ENCODE measurements at regions not wholly inside any gene's neighbourhood (a gene's known extent, or its start where the extent isn't known, plus 50 kb on each side); places are given as distances from the start of the nearest gene placed in this dataset.
"Not testable (repeated sequence)": the region's sequence is repeated elsewhere in the genome, so short reads cannot be mapped to it uniquely, and the experiment has no call there.

GRCh38 chr15:100769043-100769974 is 110.3 kb upstream of the ALDH1A3 start:
- no peak for DNase-seq

DNA sequence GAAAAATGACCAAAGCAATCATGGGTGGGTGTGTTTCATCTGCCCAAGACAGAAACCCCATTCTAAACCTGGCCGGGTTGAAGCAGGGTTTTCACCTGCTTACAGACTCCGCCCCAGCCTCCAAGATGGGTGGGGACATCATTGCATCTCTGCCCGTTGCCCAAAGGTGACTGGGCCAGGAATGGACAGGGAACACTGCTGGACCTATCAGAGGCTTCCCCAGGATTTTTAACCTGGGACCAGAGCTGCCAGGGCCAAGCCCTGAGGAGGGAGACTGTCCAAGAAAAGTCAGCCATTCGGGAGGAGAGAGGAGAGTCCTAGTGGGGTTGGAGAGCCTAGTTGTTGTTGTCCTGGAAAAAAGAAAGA is 109.7 kb upstream of the ALDH1A3 start:
- no peak for DNase-seq

- DNase-seq: no peak
Measured at GRCh38 chr15:100770661-100771584, 108.7 kb upstream of the ALDH1A3 start.

GRCh38 chr15:100771746-100772145 is 107.9 kb upstream of the ALDH1A3 start:
- no peak for DNase-seq

DNA sequence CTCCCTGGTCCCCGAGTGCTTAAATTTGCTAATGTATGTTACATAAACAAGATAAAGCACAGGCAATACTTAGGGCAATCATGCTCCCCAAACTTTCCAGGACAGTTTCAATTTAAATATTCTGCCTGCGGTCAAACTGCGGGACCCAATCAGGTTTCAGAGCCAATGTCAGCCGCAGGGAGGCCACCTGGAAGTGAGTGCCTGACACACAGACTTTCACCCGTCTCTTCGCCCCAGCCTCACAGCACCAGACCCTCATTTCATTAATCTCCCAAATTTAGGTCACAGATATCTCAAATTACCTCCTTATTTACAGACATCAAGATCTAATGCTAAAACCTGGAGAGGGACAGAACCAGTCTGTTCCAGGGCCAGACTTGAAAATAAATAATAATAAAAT is 107.2 kb upstream of the ALDH1A3 start:
- no peak for DNase-seq

DNA sequence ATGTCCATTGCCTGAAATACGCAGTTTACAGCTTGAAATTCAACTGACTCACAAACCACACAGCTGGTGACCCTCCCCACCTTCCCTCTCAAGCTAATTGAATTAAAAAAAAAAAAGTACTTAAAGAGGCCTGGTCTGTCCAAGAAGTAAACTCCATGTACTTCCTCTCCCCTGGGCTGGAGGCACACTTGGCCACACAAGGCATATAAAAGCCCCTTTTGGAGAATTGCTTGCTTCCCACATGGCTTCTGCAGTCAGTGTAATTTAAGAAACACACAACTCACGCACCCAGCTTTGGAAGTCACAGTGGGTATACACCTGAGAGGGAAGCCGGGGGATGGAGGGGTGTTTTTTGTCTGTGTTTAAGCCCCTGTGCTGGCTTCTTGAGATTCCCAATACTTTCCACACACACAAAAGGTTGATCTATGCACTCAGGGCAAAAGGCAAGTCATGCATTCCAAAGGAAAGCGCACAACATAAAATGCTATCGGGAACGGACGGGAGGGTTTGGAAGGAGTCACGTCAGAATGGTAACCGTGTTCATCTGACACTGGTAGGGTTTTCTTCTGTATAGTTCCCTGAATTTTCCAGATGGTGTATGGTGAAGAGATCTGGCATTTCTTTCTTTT is 106.6 kb upstream of the ALDH1A3 start:
- no peak for DNase-seq

DNA sequence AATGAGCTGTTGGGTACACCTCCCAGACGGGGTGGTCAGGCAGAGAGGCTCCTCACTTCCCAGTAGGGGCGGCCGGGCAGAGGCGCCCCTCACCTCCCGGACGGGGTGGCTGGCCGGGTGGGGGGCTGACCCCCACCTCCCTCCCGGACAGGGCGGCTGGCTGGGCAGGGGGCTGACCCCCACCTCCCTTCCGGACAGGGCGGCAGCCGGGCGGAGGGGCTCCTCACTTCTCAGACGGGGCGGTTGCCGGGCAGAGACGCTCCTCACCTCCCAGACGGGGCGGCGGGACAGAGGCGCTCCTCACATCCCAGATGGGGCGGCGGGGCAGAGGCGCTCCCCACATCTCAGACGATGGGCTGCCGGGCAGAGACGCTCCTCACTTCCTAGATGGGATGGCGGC is 105.6 kb upstream of the ALDH1A3 start:
- DNase-seq: not testable (repeated sequence)

- no peak for DNase-seq
Measured at GRCh38 chr15:100775581-100776185, 103.9 kb upstream of the ALDH1A3 start.

GRCh38 chr15:100777821-100778220 is 101.8 kb upstream of the ALDH1A3 start:
- DNase-seq: no peak

GRCh38 chr15:100778831-100779288 is 100.8 kb upstream of the ALDH1A3 start:
- no peak for DNase-seq

DNA sequence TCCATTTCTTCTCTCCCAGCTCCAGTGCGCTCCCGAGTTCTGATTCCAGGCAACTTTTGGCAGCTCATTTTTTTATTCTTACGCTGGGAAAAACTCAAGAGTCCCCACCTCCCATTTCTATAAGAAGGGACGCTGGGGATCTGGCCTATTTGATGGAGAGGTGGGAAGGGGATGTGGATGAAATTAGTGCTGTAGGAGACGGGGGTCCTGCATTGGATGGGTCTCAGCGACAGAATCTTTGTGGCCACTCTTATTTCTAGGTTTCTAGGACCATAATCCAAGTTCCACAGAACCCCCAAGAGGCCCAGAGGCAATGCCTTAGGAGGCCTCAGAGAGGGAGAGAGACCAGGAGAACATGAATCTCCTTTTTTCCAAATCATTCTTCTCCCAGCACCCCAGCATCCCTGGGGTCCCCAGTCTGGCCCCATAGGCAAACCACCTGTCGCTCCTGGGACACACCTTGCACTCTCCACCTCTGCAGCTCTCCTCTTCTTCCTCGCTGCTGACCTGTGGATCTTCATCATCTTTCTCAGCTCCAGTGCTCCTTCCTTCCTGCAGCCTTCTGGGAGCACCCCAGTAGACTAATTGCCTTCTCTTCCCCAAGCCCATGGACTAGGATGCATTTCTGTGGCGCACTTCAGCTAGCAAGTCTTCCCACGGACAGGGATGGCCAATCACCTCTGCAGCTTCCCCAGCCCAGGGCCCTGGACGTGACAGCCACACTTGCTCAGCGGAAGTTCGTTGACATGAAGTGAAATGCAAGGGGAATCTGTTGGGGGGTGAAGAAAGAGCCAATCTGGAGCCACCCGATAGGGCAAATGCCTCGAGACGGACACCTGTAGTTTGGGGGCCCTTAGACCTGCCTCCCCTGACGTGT is 100.1 kb upstream of the ALDH1A3 start:
- no peak for DNase-seq

GRCh38 chr15:100780208-100780800 is 99.3 kb upstream of the ALDH1A3 start:
- no peak for DNase-seq

DNA sequence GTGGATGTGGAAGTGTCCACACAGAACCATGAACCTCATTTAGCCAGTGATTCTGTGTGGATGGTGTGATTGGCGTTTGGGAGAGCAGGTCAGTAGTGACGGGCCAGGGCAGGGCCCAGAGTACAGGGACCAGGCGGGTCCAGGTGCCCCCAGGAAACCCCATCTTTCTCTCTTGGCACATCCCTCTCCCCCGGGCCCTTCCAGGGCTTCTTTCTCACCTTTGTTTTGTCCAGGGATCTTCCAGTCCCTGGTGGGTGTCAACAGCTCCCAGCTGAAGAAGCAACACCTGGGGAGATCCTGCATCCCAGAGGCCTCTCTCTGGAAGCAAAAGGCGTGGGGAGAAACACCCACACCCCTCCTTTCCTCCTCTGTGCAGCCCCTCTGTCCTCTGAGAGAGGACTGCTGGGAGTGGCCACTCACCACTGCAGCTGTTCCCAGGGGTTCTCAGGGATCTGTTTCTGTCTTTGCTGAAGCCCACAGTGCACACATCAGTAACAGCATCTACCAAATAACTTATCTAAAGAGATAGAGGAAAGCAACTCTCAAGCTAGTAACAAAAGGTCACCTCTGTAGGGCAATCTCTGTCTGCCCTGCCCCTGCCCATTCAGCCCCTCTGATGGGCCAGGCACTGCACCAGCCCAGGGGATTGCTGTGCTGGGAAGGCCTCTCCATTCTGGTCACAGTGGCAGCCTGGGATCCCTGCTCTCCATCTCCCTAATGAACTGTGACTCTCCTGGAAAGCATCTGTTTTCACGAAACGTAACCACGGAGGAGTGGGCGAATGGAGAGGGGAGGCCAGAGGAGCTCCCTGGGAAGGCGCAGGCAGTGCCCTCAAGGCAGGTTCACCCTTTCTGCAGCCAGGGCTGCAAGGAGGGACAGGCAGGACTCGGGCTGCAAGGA is 98.3 kb upstream of the ALDH1A3 start:
- DNase-seq: no peak

DNA sequence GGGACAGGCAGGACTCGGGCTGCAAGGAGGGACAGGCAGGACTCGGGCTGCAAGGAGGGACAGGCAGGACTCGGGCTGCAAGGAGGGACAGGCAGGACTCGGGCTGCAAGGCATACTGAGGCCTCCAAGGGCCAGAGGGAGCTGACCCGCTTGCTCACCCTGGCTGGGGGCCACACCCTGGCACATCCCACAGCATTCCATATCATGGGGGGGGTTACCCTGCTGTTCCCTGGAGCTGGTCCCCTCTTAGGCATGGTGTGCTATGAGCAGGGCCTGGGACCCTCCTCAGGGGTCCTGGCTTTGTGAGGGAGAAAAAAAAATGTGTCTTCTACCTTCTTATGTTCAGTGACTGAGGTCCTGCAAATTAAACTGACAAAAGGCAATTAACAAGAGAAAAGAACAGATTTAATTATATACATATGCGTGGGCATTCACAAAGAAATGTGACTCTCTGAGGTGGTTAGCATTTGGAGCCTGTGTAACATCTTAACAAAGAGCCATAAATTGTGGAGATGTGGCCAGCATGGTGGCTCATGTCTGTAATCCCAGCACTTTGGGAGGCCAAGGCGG is 97.6 kb upstream of the ALDH1A3 start:
- no peak for DNase-seq

- no peak for DNase-seq
Measured at GRCh38 chr15:100783291-100783690, 96.3 kb upstream of the ALDH1A3 start.

GRCh38 chr15:100783760-100784492 is 95.7 kb upstream of the ALDH1A3 start:
- DNase-seq: no peak

GRCh38 chr15:100784493-100785180 is 95.0 kb upstream of the ALDH1A3 start:
- DNase-seq: no peak

Data from NCI-H226 (cell line).